Thyroid gland (tissue), 4 donors: ENCODE measurements at regions not wholly inside any gene's neighbourhood (a gene's known extent, or its start where the extent isn't known, plus 50 kb on each side); places are given as distances from the start of the nearest gene placed in this dataset.
"Not testable (repeated sequence)": the region's sequence is repeated elsewhere in the genome, so short reads cannot be mapped to it uniquely, and the experiment has no call there.

Experiments
- DNase-seq, 2 donors: peaks; one replicate each; pipeline ENCODE4 v3.0.0-alpha.2; 2019
- H3K27ac ChIP-seq, 3 donors: fragments of 200-600 bp; sonication (generic); 1 replicate in 2 of 3; 2 replicates in 1 of 3; pipeline ENCODE4 v1.5.1; 2016 to 2019; ENCODE audit warnings: mild to moderate bottlenecking in 1 of 3, moderate library complexity in 1 of 3
- H3K27me3 ChIP-seq: fragments of 200-600 bp; sonication (generic); one replicate; pipeline ENCODE4 v1.5.1; 2019
- H3K36me3 ChIP-seq, 2 donors: fragments of 200-600 bp; sonication (generic); one replicate each; pipeline ENCODE4 v1.5.1; 2016 to 2019
- H3K4me1 ChIP-seq, 2 donors: fragments of 200-600 bp; sonication (generic); one replicate each; pipeline ENCODE4 v1.5.1; 2017 to 2019
- H3K4me3 ChIP-seq, 3 donors: fragments of 200-600 bp; sonication (generic); replicated peaks in 1 of 3; 1 replicate in 2 of 3; 2 replicates in 1 of 3; pipeline ENCODE4 v1.5.1; 2016; ENCODE audit warnings: mild to moderate bottlenecking in 1 of 3
- H3K9me3 ChIP-seq: fragments of 200-600 bp; sonication (generic); one replicate; pipeline ENCODE4 v1.5.1; 2017
- POLR2A ChIP-seq, 2 donors: fragments of 450-650 bp; IDR thresholded peaks; one replicate each; pipeline ENCODE4 v1.6.1; 2017; ENCODE audit warnings: antibody characterized with exemption in 2 of 2, mild to moderate bottlenecking in 2 of 2, moderate library complexity in 1 of 2
- WGBS, 2 donors: methylation state at CpG; one replicate each; pipeline ENCODE4 v1.1.5; 2017; 5-methylcytosine and 5-hydroxymethylcytosine counted together
- intact Hi-C: fragments of 100-400 bp; cut with DNase I; formaldehyde crosslinking; loops from one replicate; pipeline ENCODE4 v1.15.1; 2023
- TF ChIP-seq, protein P1 (sequence below), 6 experiments: fragments of 200-600 bp in 3 of 6; fragments of 450-650 bp in 3 of 6; sonication (generic) in 3 of 6; IDR thresholded peaks; one replicate each; pipeline ENCODE4 v1.5.1; 2016 to 2019; ENCODE audit warnings: antibody characterized with exemption in 6 of 6, mild to moderate bottlenecking in 2 of 6, inconsistent platforms in 1 of 6, moderate library complexity in 1 of 6

DNA sequence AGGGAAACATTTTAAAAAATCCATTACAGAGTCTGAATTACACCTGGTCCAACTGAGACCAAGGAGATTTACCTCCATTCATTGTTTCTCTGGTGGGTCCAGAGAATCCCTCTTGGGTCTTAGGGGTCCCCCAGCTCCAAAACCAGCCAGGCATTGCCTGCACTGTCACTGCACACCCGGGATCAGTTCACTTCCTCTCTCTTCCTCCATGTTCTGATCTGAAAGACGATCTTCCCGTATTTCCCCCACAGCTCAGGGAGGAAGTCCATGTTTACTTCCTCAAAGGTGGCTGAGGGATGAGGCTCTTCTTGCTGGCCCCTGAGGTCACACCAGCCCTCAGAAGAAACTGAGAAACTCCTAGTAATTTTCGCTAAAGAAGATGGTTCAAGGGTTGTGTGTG lies 159.7 kb downstream of the BMP7 start:
- WGBS, 2 donors: 61 to 77% methylated on average over 4 of the region's 4 CpGs
- Histone ChIP-seq H3K27me3 (no peaks in the 10 kb centered on the region), H3K4me1 (peaks cover 3 to 13% of the 10 kb centered on the region in 2 donors), H3K27ac (no peak overlapping the region), H3K4me3 (no peak overlapping the region), H3K9me3 (no peaks in the 10 kb centered on the region), H3K36me3 (no peaks in the 10 kb centered on the region)
- TF ChIP-seq, protein P1, sequence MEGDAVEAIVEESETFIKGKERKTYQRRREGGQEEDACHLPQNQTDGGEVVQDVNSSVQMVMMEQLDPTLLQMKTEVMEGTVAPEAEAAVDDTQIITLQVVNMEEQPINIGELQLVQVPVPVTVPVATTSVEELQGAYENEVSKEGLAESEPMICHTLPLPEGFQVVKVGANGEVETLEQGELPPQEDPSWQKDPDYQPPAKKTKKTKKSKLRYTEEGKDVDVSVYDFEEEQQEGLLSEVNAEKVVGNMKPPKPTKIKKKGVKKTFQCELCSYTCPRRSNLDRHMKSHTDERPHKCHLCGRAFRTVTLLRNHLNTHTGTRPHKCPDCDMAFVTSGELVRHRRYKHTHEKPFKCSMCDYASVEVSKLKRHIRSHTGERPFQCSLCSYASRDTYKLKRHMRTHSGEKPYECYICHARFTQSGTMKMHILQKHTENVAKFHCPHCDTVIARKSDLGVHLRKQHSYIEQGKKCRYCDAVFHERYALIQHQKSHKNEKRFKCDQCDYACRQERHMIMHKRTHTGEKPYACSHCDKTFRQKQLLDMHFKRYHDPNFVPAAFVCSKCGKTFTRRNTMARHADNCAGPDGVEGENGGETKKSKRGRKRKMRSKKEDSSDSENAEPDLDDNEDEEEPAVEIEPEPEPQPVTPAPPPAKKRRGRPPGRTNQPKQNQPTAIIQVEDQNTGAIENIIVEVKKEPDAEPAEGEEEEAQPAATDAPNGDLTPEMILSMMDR (IDR thresholded peaks at IDR 0.05): no peak
- TF ChIP-seq POLR2A (IDR thresholded peaks at IDR 0.05): no peak
- no peak for DNase-seq
- intact Hi-C loops: no loop called here

DNA sequence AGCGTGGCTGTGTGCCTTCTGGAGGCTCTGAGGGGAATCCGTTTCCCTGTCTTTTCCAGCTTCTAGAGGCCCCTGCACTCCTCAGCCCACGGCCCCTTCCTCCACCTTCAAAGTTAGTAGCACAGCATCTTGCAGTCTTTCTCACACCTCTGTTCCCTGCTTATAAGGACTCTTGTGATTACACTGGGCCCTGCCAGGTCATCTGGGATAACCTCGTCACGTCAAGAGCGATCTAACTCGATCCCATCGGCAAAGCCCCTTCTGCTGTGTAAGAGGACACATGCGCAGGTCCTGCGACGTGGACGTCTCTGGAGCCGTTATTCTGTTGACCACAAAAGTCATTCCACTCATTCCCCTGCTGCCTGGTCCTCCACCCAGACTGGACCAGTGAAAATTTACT lies 159.2 kb downstream of the BMP7 start:
- H3K27ac ChIP-seq: no peak overlapping the region
- intact Hi-C loops: no loop called here
- TF ChIP-seq, protein P1 (IDR thresholded peaks at IDR 0.05): no peak
- no peak for TF ChIP-seq POLR2A (IDR thresholded peaks at IDR 0.05)
- no peak overlapping the region for H3K4me3 ChIP-seq
- H3K36me3 ChIP-seq: no peaks in the 10 kb centered on the region
- peaks cover 3 to 13% of the 10 kb centered on the region in 2 donors for H3K4me1 ChIP-seq
- no peak for DNase-seq
- H3K9me3 ChIP-seq: no peaks in the 10 kb centered on the region
- WGBS, 2 donors: 83 to 85% methylated on average over 13 of the region's 13 CpGs
- no peaks in the 10 kb centered on the region for H3K27me3 ChIP-seq

DNA sequence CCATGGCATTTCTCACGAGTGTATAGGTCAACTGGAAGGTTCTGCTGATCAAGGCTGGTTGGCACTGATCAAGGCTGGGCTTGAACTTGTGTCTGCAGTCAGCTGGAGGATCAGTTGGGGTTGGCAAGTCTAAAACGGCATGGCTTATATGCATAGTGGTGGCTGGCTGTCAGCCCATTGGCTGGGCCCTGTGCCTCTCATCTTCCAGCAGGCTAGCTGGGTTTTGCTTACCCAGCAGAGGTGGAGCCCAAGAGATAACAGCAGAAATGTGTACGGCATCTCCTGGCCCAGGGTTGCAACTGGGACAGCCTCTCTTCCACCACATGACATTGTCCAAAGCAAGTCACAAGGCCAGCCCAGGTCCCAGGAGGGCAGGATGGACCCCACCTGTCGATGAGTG lies 158.2 kb downstream of the BMP7 start:
- TF ChIP-seq, protein P1 (IDR thresholded peaks at IDR 0.05): no peak
- no peak for TF ChIP-seq POLR2A (IDR thresholded peaks at IDR 0.05)
- intact Hi-C loops: no loop called here
- no peaks in the 10 kb centered on the region for H3K27me3 ChIP-seq
- WGBS, 2 donors: 66 to 82% methylated on average over 4 of the region's 4 CpGs
- no peak overlapping the region for H3K4me3 ChIP-seq
- no peaks in the 10 kb centered on the region for H3K9me3 ChIP-seq
- no peak for DNase-seq
- H3K4me1 ChIP-seq: peaks cover 3 to 9% of the 10 kb centered on the region in 2 donors
- no peaks in the 10 kb centered on the region for H3K36me3 ChIP-seq
- H3K27ac ChIP-seq: no peak overlapping the region

DNA sequence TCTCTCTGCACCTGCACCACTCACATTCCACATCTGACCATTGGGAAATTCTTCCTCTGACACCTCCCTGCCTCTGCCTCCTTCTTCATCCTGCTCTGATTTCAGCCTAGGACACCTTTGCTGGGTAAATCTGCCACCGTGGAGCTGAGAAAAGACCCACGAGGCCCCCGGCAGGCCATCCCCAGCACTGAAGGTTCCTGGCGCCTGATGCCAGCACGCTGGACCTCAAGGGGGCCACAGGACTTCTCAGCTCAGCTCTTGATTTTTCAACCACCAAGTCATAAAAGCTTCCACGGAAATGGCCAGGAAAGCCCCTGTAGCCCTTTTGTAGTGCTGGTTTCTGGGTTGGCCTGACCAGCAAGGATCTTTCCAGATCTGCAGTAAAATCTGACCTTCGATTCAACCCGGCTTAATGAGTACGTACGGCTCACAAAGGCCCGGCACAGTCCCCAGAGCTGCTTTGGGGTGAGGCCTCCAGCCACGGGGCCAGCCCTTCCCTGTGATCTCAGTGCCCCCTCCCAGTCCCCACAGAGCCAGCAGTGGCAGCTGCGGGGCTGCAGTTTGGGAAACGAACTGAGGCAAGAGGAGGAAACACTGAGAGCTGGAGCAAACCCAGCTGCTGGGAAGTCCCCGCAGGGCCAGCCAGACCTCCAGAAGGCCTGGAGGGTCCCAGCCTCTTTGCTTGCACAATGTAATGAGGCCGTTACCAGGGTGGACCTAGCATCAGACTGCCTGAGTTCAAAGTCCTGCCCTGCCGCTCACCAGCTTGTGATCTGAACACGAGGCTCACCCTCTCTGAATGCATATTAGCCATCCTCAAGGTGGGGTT lies 157.5 kb downstream of the BMP7 start:
- Histone ChIP-seq H3K36me3 (no peaks in the 10 kb centered on the region), H3K27ac (no peak overlapping the region), H3K4me1 (peaks cover 3 to 6% of the 10 kb centered on the region in 2 donors), H3K4me3 (no peak overlapping the region), H3K27me3 (no peaks in the 10 kb centered on the region), H3K9me3 (no peaks in the 10 kb centered on the region)
- no peak for DNase-seq
- no peak for TF ChIP-seq POLR2A (IDR thresholded peaks at IDR 0.05)
- TF ChIP-seq, protein P1 (IDR thresholded peaks at IDR 0.05): no peak
- intact Hi-C loops: no loop called here
- WGBS, 2 donors: 66 to 68% methylated on average over 18 of the region's 18 CpGs

DNA sequence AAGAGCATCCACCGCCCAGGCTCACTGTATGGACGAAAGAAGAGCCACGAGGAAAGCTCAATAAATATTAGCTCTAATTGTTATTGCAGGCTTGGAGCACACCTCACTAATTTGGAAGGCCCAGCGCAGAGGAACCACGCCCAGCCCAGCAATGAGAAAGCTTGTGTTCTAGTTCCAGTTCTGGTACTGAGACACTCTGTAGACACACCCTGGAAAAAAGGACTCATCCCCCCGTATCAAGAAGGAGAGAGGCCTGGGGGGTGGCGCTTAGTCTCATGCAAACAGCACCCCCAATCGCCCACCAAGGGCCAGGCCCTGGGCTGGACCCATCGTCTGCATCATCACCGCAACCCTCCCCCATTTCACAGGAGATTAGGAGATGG lies 156.9 kb downstream of the BMP7 start:
- Histone ChIP-seq H3K36me3 (no peaks in the 10 kb centered on the region), H3K27ac (no peak overlapping the region), H3K4me1 (peaks cover 3 to 4% of the 10 kb centered on the region in 2 donors), H3K27me3 (no peaks in the 10 kb centered on the region), H3K9me3 (no peaks in the 10 kb centered on the region), H3K4me3 (no peak overlapping the region)
- DNase-seq: no peak
- WGBS, 2 donors: 84 to 86% methylated on average over 9 to 10 of the region's 10 CpGs
- TF ChIP-seq, protein P1 (IDR thresholded peaks at IDR 0.05): no peak
- TF ChIP-seq POLR2A (IDR thresholded peaks at IDR 0.05): no peak
- intact Hi-C loops: no loop called here

DNA sequence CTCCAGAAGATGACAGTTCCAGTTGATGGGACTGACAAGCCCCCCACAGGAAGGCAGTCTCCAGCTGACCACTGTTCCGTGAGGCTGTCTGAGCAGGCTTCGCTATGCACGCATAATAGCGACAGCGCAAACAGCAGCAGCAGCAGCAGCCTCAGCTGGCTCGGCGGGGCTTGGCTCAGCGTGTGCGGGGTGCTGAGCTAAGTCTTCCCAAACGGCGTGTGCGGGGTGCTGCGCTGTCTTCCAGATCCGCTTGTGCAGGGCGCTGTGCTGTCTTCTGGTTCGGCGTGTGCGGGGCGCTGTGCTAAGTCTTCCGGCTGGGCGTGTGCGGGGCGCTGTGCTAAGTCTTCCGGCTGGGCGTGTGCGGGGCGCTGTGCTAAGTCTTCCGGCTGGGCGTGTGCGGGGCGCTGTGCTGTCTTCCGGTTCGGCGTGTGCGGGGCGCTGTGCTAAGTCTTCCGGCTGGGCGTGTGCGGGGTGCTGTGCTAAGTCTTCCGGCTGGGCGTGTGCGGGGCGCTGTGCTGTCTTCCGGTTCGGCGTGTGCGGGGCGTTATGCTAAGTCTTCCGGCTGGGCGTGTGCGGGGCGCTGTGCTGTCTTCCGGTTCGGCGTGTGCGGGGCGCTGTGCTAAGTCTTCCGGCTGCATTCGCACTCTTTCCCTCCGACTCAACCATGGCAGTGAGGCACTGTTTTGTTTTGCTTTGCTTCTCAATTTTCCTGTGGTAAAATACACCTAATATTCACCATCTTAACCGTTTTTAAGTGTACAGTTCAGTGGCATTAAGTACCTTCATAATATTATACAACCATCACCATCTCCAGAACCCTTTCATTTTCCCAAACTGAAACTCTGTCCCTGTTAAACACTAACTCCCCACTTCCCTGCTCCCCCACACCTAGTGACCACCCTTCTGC lies 156.1 kb downstream of the BMP7 start:
- H3K9me3 ChIP-seq, H3K4me3 ChIP-seq, H3K36me3 ChIP-seq, H3K4me1 ChIP-seq, intact Hi-C loops, DNase-seq, H3K27me3 ChIP-seq, H3K27ac ChIP-seq: not testable (repeated sequence)
- WGBS, 2 donors: 93 to 94% methylated on average over 34 to 35 of the region's 61 CpGs
